ENCODE measurements at regions not wholly inside any gene's neighbourhood (a gene's known extent, or its start where the extent isn't known, plus 50 kb on each side); places are given as distances from the start of the nearest gene placed in this dataset.

DNA sequence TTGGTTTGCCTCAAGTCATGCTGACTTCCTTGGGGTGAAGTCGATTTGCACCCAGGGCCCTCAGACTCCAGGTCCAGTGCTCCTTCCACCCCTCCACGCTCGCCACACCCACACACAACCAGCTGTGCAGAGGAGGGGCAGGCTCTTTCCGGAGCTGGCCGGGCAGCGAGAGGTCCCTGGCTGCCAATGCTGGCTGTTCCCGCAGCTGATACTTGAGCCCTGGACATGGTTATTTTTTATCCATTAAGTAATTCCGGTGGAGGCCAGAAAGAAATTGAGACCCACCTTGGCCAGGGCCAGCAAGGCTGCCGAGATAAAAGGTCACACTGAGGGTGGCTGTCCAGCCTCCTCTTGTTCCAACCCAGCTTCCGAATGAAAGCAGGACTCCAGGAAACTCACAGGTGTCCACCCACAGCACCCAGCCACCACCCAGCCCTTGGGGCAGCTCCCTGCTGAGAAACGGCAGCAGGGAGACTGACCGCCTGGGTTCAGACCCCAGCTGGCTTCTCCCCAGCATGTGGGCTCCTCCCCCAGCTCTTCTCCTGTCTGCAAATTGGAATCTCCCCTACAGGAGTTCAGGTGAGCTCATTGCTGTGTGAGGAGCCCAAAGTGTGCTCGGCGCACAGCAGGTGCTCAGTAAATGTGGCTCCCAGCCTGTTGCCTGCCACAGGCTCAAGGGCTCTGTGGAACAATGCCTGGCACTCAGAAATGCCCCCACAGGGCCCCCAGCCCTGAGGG lies 77.8 kb downstream of the PDGFA start:
- no peak for DNase-seq

GRCh38 chr7:442457-442856 lies 77.2 kb downstream of the PDGFA start:
- no peak for DNase-seq

DNA sequence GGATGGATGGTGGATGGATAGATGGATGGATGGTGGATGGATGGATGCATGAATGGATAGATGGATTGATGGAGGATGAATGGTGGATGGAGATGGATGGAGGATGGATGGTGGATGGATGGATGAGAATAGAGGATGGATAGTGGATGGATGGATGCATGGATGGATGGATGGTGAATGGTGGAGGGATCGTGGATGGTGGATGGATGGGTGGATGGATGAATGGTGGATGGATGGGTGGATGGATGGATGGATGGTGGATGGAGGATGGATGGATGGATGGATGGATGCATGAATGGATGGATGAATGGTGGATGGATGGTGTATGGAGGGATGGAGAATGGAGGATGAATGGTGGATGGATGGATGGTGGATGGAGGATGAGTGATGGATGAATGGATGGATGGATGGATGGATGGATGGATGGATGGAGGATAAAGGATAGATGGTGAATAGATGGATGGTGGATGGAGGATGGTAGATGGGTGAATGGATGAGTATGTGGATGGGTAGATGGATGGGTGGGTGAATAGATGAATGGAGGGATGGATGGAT lies 76.3 kb downstream of the PDGFA start:
- DNase-seq = no peak

- no peak for DNase-seq
Observed at GRCh38 chr7:444606-445005, 75.0 kb downstream of the PDGFA start.

- no peak for DNase-seq
Observed at GRCh38 chr7:445020-445419, 74.6 kb downstream of the PDGFA start.

DNA sequence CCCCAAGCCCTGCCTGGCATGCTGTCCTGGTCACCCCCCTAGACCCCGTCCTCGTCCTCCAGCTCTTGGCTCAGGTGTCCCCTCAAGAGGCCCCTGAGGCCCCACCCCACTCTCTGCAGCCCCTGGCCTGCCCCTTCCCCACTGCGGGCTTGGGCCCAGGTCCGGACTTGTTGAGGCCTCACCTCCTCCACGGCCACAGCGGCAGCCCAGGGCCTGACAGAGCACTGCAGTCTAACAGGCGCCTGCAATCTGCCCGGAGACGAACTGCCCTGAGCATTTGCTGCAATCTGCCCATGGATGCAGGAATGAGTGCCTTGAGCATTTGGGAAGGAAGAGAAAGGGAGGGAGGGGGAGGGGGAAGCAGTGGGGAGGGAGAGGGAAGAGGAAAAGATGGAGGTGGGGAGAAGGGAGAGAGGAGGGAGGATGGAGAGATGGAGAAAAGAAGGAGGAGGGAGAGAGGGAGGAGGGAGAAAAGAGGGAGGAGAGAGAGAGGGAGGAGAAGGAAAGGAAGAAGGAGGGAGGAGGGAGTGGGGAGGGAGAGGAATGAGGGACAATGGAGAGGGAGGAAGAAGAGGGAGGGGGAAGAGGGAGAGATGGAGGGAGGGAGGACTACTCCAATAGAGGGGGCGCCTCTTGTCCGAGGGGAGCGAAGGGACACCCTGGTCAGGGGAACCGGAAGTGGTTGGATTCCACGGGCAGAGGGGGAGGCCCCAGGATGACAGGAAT lies 73.9 kb downstream of the PDGFA start:
- no peak for DNase-seq

DNA sequence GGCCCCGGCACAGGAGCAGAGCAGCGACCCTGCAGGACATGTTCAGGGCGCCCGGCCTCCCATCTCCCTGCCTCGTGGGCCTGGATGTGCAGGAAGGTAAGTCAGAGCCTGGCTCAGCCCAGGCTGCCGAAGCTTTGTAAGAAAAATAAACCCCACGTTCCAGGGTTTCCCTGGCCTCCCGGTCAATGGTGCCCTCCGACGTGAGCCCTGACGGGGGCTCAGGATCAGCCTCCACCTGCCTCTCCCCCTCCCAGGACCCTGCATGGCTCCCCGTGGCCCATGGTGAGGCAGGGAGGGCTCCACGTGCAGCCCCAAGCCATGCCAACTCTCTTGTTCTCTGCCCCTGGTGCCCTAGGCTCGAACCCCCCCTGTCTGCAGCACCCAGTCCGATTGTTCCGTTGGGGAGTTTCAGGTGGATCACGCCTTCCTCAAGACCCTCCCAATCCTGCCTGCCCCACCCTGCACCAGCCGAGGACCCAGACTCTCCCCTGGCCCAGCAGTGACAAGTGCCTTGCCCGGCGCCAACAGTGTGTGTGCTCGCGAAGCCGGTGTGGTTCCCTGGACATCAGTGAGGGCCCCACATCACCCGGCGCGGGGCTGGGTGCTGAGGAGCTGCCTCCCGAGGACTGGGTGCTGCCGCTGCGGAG lies 73.2 kb downstream of the PDGFA start:
- DNase-seq = no peak
